ENCODE measurements at regions not wholly inside any gene's neighbourhood (a gene's known extent, or its start where the extent isn't known, plus 50 kb on each side); places are given as distances from the start of the nearest gene placed in this dataset.

DNA sequence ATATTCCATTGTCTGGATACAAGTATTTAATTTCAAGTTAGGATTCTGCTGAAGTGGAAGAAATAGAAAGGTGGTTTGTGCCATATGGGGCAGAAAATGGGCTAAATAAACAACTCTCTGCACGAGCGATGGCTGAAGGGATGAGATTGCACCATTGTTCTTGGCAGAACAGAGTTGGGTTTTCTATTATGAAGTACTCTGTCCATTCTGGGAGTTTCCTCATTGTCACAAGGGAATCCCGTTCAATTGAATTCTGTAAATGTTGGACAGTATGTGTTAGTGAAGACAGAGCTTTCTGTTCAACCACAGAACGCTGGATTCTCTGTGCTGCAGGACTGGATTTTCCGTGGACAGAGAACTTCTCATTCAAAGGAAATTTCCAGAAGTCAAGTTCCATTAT, 345.5 kb upstream of the PRICKLE1 start:
- Histone ChIP-seq H3K27me3 (ENCODE audit: low read length) (no peaks in the 10 kb centered on the region), H3K9me2 (replicated peaks; ENCODE audit: low read length) (no peaks in the 10 kb centered on the region), H3K4me3 (ENCODE audit: low read length) (no peak overlapping the region), H3K4me1 (ENCODE audit: insufficient read depth, low read length) (peaks cover 23% of the 10 kb centered on the region), H3K9me3 (ENCODE audit: low read length) (no peaks in the 10 kb centered on the region), H3F3A (ENCODE audit: low read length, unreplicated experiment) (no peaks in the 10 kb centered on the region), H4K20me1 (ENCODE audit: low read length) (no peaks in the 10 kb centered on the region), H3K27ac (ENCODE audit: low read length) (peak overlapping the region; percentile 17; the same call in 1 of the 2 replicates), H3K4me2 (ENCODE audit: low read length) (0 out of 2 replicates have a peak overlapping the region, but pooled peaks have one; percentile 3), H3K9ac (ENCODE audit: low read length) (no peak overlapping the region), H3K79me2 (ENCODE audit: low read length) (no peaks in the 10 kb centered on the region), H2AFZ (ENCODE audit: low read length) (no peak overlapping the region), H3K36me3 (ENCODE audit: low read depth, low read length) (no peaks in the 10 kb centered on the region)
- DNase-seq = no peak
- CTCF ChIA-PET = no interaction called here
- no TSS peak for BruUV-seq (replicated peaks)
- no peak for ATAC-seq
- intact Hi-C loops (cut with micrococcal nuclease) = no loop called here
- POLR2A ChIA-PET (ENCODE audit: unreplicated experiment) = no interaction called here
- TF ChIP-seq, protein P1, sequence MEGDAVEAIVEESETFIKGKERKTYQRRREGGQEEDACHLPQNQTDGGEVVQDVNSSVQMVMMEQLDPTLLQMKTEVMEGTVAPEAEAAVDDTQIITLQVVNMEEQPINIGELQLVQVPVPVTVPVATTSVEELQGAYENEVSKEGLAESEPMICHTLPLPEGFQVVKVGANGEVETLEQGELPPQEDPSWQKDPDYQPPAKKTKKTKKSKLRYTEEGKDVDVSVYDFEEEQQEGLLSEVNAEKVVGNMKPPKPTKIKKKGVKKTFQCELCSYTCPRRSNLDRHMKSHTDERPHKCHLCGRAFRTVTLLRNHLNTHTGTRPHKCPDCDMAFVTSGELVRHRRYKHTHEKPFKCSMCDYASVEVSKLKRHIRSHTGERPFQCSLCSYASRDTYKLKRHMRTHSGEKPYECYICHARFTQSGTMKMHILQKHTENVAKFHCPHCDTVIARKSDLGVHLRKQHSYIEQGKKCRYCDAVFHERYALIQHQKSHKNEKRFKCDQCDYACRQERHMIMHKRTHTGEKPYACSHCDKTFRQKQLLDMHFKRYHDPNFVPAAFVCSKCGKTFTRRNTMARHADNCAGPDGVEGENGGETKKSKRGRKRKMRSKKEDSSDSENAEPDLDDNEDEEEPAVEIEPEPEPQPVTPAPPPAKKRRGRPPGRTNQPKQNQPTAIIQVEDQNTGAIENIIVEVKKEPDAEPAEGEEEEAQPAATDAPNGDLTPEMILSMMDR (conservative IDR thresholded peaks at IDR 0.05; ENCODE audit: low read depth, low read length) = no peak
- TF ChIP-seq EZH2phosphoT487 (IDR thresholded peaks at IDR 0.05; ENCODE audit: borderline replicate concordance, low read length) = no peak
- no peak for TF ChIP-seq EZH2 (IDR thresholded peaks at IDR 0.05; ENCODE audit: low read length, unreplicated experiment)

DNA sequence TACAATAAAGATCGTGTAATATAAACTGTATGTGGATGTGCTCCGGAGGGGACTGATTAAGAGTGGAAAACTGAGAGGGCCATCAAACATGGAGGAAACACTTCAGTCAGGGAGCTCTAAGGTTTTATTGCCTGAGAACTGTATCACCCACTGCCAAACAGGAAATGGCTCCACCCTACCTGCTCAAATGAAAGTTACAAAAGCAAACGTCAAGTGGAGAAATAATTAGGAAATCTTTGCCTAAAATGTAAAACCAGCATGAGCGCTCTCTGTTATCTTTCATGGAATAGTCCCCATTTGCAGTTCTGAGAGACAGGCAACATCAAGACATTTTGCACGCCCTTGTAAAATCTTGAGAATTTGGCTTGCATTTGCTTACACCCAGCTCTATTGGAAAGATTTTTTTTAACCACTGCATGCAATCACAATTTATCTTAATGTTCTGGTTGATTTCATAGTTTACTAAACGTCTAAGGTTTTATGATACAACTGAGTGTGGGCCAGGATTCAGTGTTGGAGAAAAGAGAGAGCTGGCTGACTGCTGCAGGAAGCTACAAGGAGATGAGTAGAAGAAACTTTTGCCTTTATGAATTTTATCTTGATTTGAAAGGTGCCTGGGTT, 344.0 kb upstream of the PRICKLE1 start:
- Histone ChIP-seq H3K27me3 (ENCODE audit: low read length) (no peaks in the 10 kb centered on the region), H3K4me1 (ENCODE audit: insufficient read depth, low read length) (peaks cover 23% of the 10 kb centered on the region), H3K27ac (ENCODE audit: low read length) (no peak overlapping the region), H3F3A (ENCODE audit: low read length, unreplicated experiment) (no peaks in the 10 kb centered on the region), H3K4me3 (ENCODE audit: low read length) (no peak overlapping the region), H3K9ac (ENCODE audit: low read length) (no peak overlapping the region), H3K9me3 (ENCODE audit: low read length) (no peaks in the 10 kb centered on the region), H3K79me2 (ENCODE audit: low read length) (no peaks in the 10 kb centered on the region), H4K20me1 (ENCODE audit: low read length) (no peaks in the 10 kb centered on the region), H3K36me3 (ENCODE audit: low read depth, low read length) (no peaks in the 10 kb centered on the region), H2AFZ (ENCODE audit: low read length) (peak overlapping the region; percentile 40), H3K4me2 (ENCODE audit: low read length) (no peak overlapping the region), H3K9me2 (replicated peaks; ENCODE audit: low read length) (no peaks in the 10 kb centered on the region)
- intact Hi-C loops (cut with micrococcal nuclease) = no loop called here
- POLR2A ChIA-PET (ENCODE audit: unreplicated experiment) = no interaction called here
- TF ChIP-seq, protein P1 (conservative IDR thresholded peaks at IDR 0.05; ENCODE audit: low read depth, low read length) = no peak
- TF ChIP-seq EZH2 (IDR thresholded peaks at IDR 0.05; ENCODE audit: low read length, unreplicated experiment) (no peak), EZH2phosphoT487 (IDR thresholded peaks at IDR 0.05; ENCODE audit: borderline replicate concordance, low read length) (no peak)
- DNase-seq (no peak), ATAC-seq (no peak)
- no TSS peak for BruUV-seq (replicated peaks)
- CTCF ChIA-PET = no interaction called here

DNA sequence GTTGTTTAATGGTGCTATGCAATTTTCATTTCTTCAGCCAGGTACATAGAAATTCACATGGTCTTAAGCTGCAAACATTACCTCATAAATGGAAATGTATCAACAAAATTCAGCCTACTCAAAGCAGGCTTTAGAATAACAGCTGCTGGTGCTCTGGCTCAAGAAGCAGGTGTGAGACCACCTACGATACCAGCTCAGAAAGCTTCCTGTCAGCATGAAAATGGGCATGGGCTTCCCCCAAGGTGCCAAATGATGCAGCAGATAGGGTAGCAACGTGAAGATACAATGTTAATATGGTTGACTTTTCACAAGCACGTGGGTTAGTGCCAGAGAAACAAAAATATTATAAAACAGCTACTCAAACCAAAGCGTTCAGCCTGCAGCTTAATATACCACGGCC, 343.4 kb upstream of the PRICKLE1 start:
- Histone ChIP-seq H2AFZ (ENCODE audit: low read length) (peak overlapping the region; percentile 40), H3K36me3 (ENCODE audit: low read depth, low read length) (no peaks in the 10 kb centered on the region), H3K4me2 (ENCODE audit: low read length) (no peak overlapping the region), H3K4me1 (ENCODE audit: insufficient read depth, low read length) (peaks cover 23% of the 10 kb centered on the region), H3K4me3 (ENCODE audit: low read length) (no peak overlapping the region), H3K79me2 (ENCODE audit: low read length) (no peaks in the 10 kb centered on the region), H3K27me3 (ENCODE audit: low read length) (no peaks in the 10 kb centered on the region), H4K20me1 (ENCODE audit: low read length) (no peaks in the 10 kb centered on the region), H3F3A (ENCODE audit: low read length, unreplicated experiment) (no peaks in the 10 kb centered on the region), H3K9me2 (replicated peaks; ENCODE audit: low read length) (no peaks in the 10 kb centered on the region), H3K27ac (ENCODE audit: low read length) (no peak overlapping the region), H3K9ac (ENCODE audit: low read length) (no peak overlapping the region), H3K9me3 (ENCODE audit: low read length) (no peaks in the 10 kb centered on the region)
- ATAC-seq (no peak), DNase-seq (no peak)
- ChIA-PET CTCF (no interaction called here), POLR2A (ENCODE audit: unreplicated experiment) (no interaction called here)
- no peak for TF ChIP-seq EZH2phosphoT487 (IDR thresholded peaks at IDR 0.05; ENCODE audit: borderline replicate concordance, low read length)
- TF ChIP-seq, protein P1 (conservative IDR thresholded peaks at IDR 0.05; ENCODE audit: low read depth, low read length) = no peak
- intact Hi-C loops (cut with micrococcal nuclease) = no loop called here
- BruUV-seq (replicated peaks) = no TSS peak

Data from PC-3 (cell line).